ENCODE measurements at regions not wholly inside any gene's neighbourhood (a gene's known extent, or its start where the extent isn't known, plus 50 kb on each side); places are given as distances from the start of the nearest gene placed in this dataset.

DNA sequence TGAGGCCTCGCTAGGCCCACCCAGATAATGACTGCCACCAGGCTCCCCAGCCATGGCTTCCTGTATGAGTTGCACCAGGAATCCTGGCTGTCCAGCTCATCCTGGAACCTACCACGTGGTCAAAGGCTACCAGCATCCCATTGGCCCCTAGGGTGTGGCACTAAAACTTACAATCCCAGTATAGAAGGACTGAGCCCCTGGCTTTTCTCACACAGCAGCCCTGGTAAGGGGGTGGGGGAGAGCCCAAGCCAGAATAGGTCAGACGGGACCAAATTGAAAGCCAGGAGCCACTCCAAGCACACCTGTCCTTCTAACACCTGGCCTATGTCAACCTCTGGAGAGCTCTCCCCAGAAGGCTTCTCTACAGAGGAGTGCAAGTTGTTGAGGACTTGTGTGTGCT, 269.3 kb upstream of the AGTR2 start:
- Histone ChIP-seq H3K9me3 (no peaks in the 10 kb centered on the region), H3K4me1 (peaks cover 4% of the 10 kb centered on the region), H3K27ac (no peak overlapping the region), H3K27me3 (no peaks in the 10 kb centered on the region), H3K4me3 (no peak overlapping the region), H3K36me3 (replicated peaks in 1 of 2; ENCODE audit: insufficient read depth in 1 of 2, low read depth in 2 of 2) (no peaks in the 10 kb centered on the region)
- DNase-seq (no peak), ATAC-seq (no peak)
- intact Hi-C loops (cut with DNase I) = no loop called here
- no CpG with 5 or more reads among the region's 3 CpGs for WGBS, 2 donors
- TF ChIP-seq POLR2A (IDR thresholded peaks at IDR 0.05) = no peak
- no peak for TF ChIP-seq CTCF (IDR thresholded peaks at IDR 0.05)

DNA sequence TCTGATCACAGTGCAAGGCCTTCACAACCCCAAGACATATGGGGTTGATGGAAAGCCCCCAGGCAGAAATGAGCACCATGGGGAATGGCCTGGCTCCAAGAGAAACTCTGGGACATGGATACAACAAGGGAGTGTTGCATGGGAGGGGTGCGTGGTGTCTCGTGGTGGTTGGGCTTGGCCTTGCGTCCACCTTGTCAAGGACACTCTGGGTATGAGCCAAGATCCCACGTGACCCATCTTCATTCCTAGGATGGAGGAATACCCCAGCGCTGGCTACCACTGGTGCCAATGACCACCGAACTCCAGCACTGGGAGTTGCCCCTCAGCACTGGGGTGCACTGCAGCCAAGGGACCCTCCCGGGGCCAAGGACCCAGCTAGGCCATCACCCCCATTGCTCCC, 267.5 kb upstream of the AGTR2 start:
- intact Hi-C loops (cut with DNase I) = no loop called here

GRCh38 chrX:115906276-115906675, 264.3 kb upstream of the AGTR2 start:
- DNase-seq (no peak), ATAC-seq (no peak)
- Histone ChIP-seq H3K27me3 (no peaks in the 10 kb centered on the region), H3K4me1 (no peaks in the 10 kb centered on the region), H3K4me3 (no peak overlapping the region), H3K36me3 (replicated peaks in 1 of 2; ENCODE audit: insufficient read depth in 1 of 2, low read depth in 2 of 2) (no peaks in the 10 kb centered on the region), H3K9me3 (no peaks in the 10 kb centered on the region), H3K27ac (no peak overlapping the region)
- 95% methylated on average over 2 of the region's 2 CpGs; no CpG with 5 or more reads in 1 of the 2 donors for WGBS, 2 donors
- intact Hi-C loops (cut with DNase I) = no loop called here
- TF ChIP-seq POLR2A (IDR thresholded peaks at IDR 0.05) (no peak), CTCF (IDR thresholded peaks at IDR 0.05) (no peak)

More for the DNA sequence above, 267.5 kb upstream of the AGTR2 start:
- WGBS, 2 donors = 98% methylated on average over 7 of the region's 7 CpGs; no CpG with 5 or more reads in 1 of the 2 donors
- TF ChIP-seq POLR2A (IDR thresholded peaks at IDR 0.05) = no peak
- TF ChIP-seq CTCF (IDR thresholded peaks at IDR 0.05) = no peak
- Histone ChIP-seq H3K36me3 (replicated peaks in 1 of 2; ENCODE audit: insufficient read depth in 1 of 2, low read depth in 2 of 2) (no peaks in the 10 kb centered on the region), H3K9me3 (no peaks in the 10 kb centered on the region), H3K4me1 (peaks cover 4% of the 10 kb centered on the region), H3K27me3 (no peaks in the 10 kb centered on the region), H3K4me3 (no peak overlapping the region), H3K27ac (no peak overlapping the region)
- no peak for DNase-seq
- no peak for ATAC-seq

GRCh38 chrX:115906881-115907280, 263.7 kb upstream of the AGTR2 start:
- Histone ChIP-seq H3K4me1 (no peaks in the 10 kb centered on the region), H3K9me3 (no peaks in the 10 kb centered on the region), H3K27ac (no peak overlapping the region), H3K4me3 (no peak overlapping the region), H3K36me3 (replicated peaks in 1 of 2; ENCODE audit: insufficient read depth in 1 of 2, low read depth in 2 of 2) (no peaks in the 10 kb centered on the region), H3K27me3 (no peaks in the 10 kb centered on the region)
- ATAC-seq (no peak), DNase-seq (no peak)
- WGBS, 2 donors = 79 to 89% methylated on average over 3 of the region's 3 CpGs
- intact Hi-C loops (cut with DNase I) = no loop called here
- TF ChIP-seq CTCF (IDR thresholded peaks at IDR 0.05) (no peak), POLR2A (IDR thresholded peaks at IDR 0.05) (no peak)

DNA sequence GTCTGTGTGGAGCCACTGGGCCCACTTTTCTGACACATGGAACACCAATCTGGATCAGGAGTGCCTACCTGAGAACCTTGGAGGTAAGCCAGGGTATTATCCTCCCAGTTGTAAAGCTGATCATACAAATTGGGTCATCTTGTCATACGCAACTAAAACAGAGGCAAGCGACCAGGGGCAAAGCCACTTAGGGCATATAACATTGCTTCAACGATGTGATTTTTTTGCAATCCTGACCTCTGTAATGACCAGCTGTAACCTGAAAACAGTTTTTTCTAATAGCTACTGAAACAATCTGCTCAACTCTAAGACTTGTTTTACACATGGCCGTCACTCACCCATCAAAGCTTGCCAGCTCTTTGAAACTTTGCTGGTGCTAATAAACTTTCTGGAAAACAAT, 261.5 kb upstream of the AGTR2 start:
- Histone ChIP-seq H3K4me3 (no peak overlapping the region), H3K36me3 (replicated peaks in 1 of 2; ENCODE audit: insufficient read depth in 1 of 2, low read depth in 2 of 2) (no peaks in the 10 kb centered on the region), H3K27ac (no peak overlapping the region), H3K27me3 (no peaks in the 10 kb centered on the region), H3K4me1 (no peaks in the 10 kb centered on the region), H3K9me3 (no peaks in the 10 kb centered on the region)
- 89 to 91% methylated on average over 4 of the region's 4 CpGs for WGBS, 2 donors
- intact Hi-C loops (cut with DNase I) = no loop called here
- DNase-seq (no peak), ATAC-seq (no peak)
- TF ChIP-seq POLR2A (IDR thresholded peaks at IDR 0.05) (no peak), CTCF (IDR thresholded peaks at IDR 0.05) (no peak)
